Natural killer cell (primary cell): ENCODE measurements at regions not wholly inside any gene's neighbourhood (a gene's known extent, or its start where the extent isn't known, plus 50 kb on each side); places are given as distances from the start of the nearest gene placed in this dataset.

Experiments
- ATAC-seq, 3 donors: fragments of 150-1000 bp in 2 of 3; fragments of 200-7000 bp in 1 of 3; cut with Tn5 transposase; 1 replicate in 1 of 3; 2 replicates in 2 of 3; pipeline ENCODE4 v1.10.0; 2021; ENCODE audit warnings: mild to moderate bottlenecking in 2 of 3, moderate library complexity in 2 of 3
- DNase-seq, 2 donors: peaks; one replicate each; pipeline versions ENCODE4 v3.0.0 to v3.0.0-alpha.2; 2013 to 2021; ENCODE audit warnings: mixed read lengths in 1 of 2
- H3K27ac ChIP-seq: one replicate; pipeline ENCODE4 v1.5.1; 2013; ENCODE audit warnings: mild to moderate bottlenecking, low read length
- H3K27me3 ChIP-seq: one replicate; pipeline ENCODE4 v1.6.1; 2013; ENCODE audit warnings: low read length; ENCODE audit not compliant: control insufficient read depth, insufficient read depth
- H3K36me3 ChIP-seq: one replicate; pipeline ENCODE4 v1.6.1; 2013; ENCODE audit warnings: low read length; ENCODE audit not compliant: control insufficient read depth, insufficient read depth
- H3K4me1 ChIP-seq: one replicate; pipeline ENCODE4 v1.6.1; 2013; ENCODE audit warnings: low read length; ENCODE audit not compliant: control insufficient read depth, insufficient read depth
- H3K4me3 ChIP-seq: one replicate; pipeline ENCODE4 v1.5.1; 2013; ENCODE audit warnings: low read length
- H3K9me3 ChIP-seq: one replicate; pipeline ENCODE4 v1.6.1; 2013; ENCODE audit warnings: low read length; ENCODE audit not compliant: control insufficient read depth, insufficient read depth
- H3K27ac Mint-ChIP-seq, 2 donors: one replicate each; pipeline ENCODE4 v1.8.0; 2022; ENCODE audit warnings: mild to moderate bottlenecking in 2 of 2, mixed read lengths in 2 of 2, moderate library complexity in 1 of 2
- H3K27me3 Mint-ChIP-seq, 2 donors: one replicate each; pipeline ENCODE4 v1.8.0; 2022; ENCODE audit warnings: low read depth in 2 of 2, mixed read lengths in 2 of 2
- H3K36me3 Mint-ChIP-seq: one replicate; pipeline ENCODE4 v1.8.0; 2022; ENCODE audit warnings: mixed read lengths
- H3K4me1 Mint-ChIP-seq, 2 donors: one replicate each; pipeline ENCODE4 v1.8.0; 2022; ENCODE audit warnings: mixed read lengths in 2 of 2
- H3K4me3 Mint-ChIP-seq: one replicate; pipeline ENCODE4 v1.8.0; 2022; ENCODE audit warnings: mild to moderate bottlenecking, moderate library complexity, mixed read lengths
- H3K9me3 Mint-ChIP-seq, 2 donors: one replicate each; pipeline ENCODE4 v1.8.0; 2022; ENCODE audit warnings: mixed read lengths in 2 of 2
- CTCF ChIP-seq: fragments of 200-600 bp; IDR thresholded peaks from one replicate; pipeline ENCODE4 v1.8.0; 2022; ENCODE audit warnings: antibody characterized with exemption
- WGBS: methylation state at CpG from one replicate; pipeline ENCODE4 v1.1.7; 2013; ENCODE audit warnings: missing lambda C conversion rate; ENCODE audit not compliant: insufficient coverage; 5-methylcytosine and 5-hydroxymethylcytosine counted together
- intact Hi-C: fragments of 100-400 bp; cut with micrococcal nuclease; formaldehyde crosslinking; loops from one replicate; pipeline ENCODE4 v1.14.2; 2022

DNA sequence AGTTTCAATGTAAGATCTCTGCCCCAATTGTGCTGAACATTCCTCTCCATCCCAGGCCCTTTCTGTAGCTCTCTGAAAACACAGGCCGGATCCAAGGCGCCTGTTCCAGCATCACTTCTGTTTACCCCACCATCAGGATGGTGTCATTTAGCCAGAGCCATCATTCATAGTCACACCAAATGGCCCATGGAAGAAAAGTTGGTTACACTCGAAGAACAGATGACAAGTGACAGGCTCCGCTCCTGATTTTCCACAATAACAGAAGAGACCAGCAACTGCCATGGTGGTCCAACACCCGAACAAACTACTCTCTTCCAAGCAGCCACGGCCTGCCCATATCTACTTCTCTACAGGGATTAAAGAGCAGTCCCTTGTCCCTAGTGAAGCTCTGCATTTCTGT, 59.9 kb upstream of the PROX1 start:
- H3K4me1 Mint-ChIP-seq = no peaks in the 10 kb centered on the region
- ATAC-seq = no peak
- Histone ChIP-seq H3K4me1 (no peaks in the 10 kb centered on the region), H3K9me3 (no peaks in the 10 kb centered on the region), H3K27me3 (no peaks in the 10 kb centered on the region), H3K36me3 (no peaks in the 10 kb centered on the region), H3K4me3 (no peak overlapping the region), H3K27ac (no peak overlapping the region)
- no peak overlapping the region for H3K27ac Mint-ChIP-seq
- no peak for TF ChIP-seq CTCF
- intact Hi-C loops = no loop called here
- no peak overlapping the region for H3K4me3 Mint-ChIP-seq
- 82% methylated on average over 6 of the region's 6 CpGs for WGBS
- no peak for DNase-seq
- H3K27me3 Mint-ChIP-seq = no peaks in the 10 kb centered on the region
- H3K9me3 Mint-ChIP-seq = peaks cover 6 to 12% of the 10 kb centered on the region in 2 donors
- no peaks in the 10 kb centered on the region for H3K36me3 Mint-ChIP-seq

- Histone ChIP-seq H3K27ac (no peak overlapping the region), H3K4me3 (no peak overlapping the region), H3K36me3 (no peaks in the 10 kb centered on the region), H3K27me3 (no peaks in the 10 kb centered on the region), H3K9me3 (no peaks in the 10 kb centered on the region), H3K4me1 (no peaks in the 10 kb centered on the region)
- H3K36me3 Mint-ChIP-seq = no peaks in the 10 kb centered on the region
- no peaks in the 10 kb centered on the region for H3K27me3 Mint-ChIP-seq
- intact Hi-C loops = no loop called here
- H3K4me1 Mint-ChIP-seq = no peaks in the 10 kb centered on the region
- no peak for DNase-seq
- peaks cover 3 to 12% of the 10 kb centered on the region in 2 donors for H3K9me3 Mint-ChIP-seq
- no peak overlapping the region for H3K27ac Mint-ChIP-seq
- H3K4me3 Mint-ChIP-seq = no peak overlapping the region
- ATAC-seq = no peak
- no peak for TF ChIP-seq CTCF
Measured at GRCh38 chr1:213929398-213929797, 58.4 kb upstream of the PROX1 start.

DNA sequence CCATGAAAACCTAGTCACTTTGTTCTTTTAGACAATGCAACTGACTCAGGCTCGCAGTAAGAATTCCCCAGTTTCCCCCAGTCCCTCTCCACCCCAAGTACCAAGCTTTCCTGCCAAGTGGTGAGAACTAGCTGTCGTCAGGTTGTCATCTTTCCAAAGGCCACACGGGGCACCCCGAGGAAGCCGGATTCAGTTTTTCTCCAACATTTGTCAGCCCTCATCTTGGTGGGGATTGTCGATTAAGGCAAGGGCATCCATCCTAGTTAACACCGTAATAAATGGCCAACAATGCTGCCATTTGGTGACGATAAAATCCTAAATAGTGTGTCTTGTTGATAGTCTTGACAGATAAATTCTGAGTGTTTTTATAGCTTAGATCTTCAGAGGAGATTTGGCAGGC, 55.9 kb upstream of the PROX1 start:
- no peak for TF ChIP-seq CTCF
- no peak overlapping the region for H3K4me3 ChIP-seq
- no peak overlapping the region for H3K27ac Mint-ChIP-seq
- H3K4me3 Mint-ChIP-seq = no peak overlapping the region
- WGBS = 65% methylated on average over 8 of the region's 8 CpGs
- H3K36me3 ChIP-seq = no peaks in the 10 kb centered on the region
- intact Hi-C loops = no loop called here
- H3K27me3 Mint-ChIP-seq = no peaks in the 10 kb centered on the region
- no peaks in the 10 kb centered on the region for H3K9me3 ChIP-seq
- DNase-seq (no peak), ATAC-seq (no peak)
- no peaks in the 10 kb centered on the region for H3K4me1 ChIP-seq
- no peaks in the 10 kb centered on the region for H3K36me3 Mint-ChIP-seq
- H3K4me1 Mint-ChIP-seq = no peaks in the 10 kb centered on the region
- peaks cover 0 to 6% of the 10 kb centered on the region in 2 donors for H3K9me3 Mint-ChIP-seq
- no peaks in the 10 kb centered on the region for H3K27me3 ChIP-seq
- H3K27ac ChIP-seq = no peak overlapping the region

DNA sequence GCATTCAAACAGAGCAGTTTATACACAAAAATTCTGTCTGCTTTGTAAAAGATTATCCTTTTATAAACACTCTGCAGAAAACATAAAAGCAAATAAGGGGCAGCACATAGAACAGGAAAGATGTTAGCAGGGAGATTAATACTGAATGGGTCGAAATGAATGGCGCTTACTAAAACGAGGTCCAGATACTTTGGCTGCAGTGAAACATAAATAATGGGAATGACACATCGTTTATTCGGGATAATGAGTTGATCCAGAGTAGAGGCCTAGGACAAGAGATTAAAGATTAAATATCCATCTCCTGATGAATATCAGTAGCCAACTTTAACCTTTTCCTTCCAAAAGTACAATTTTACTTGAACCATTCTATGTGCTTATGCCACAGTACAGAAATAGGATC, 54.4 kb upstream of the PROX1 start:
- intact Hi-C loops = no loop called here
- Histone ChIP-seq H3K27me3 (no peaks in the 10 kb centered on the region), H3K9me3 (no peaks in the 10 kb centered on the region), H3K27ac (no peak overlapping the region), H3K4me3 (no peak overlapping the region), H3K36me3 (no peaks in the 10 kb centered on the region), H3K4me1 (no peaks in the 10 kb centered on the region)
- H3K27ac Mint-ChIP-seq = no peak overlapping the region
- no peaks in the 10 kb centered on the region for H3K36me3 Mint-ChIP-seq
- H3K27me3 Mint-ChIP-seq = no peaks in the 10 kb centered on the region
- no peak overlapping the region for H3K4me3 Mint-ChIP-seq
- no peak for DNase-seq
- TF ChIP-seq CTCF = no peak
- 84% methylated on average over 5 of the region's 5 CpGs for WGBS
- no peaks in the 10 kb centered on the region for H3K4me1 Mint-ChIP-seq
- H3K9me3 Mint-ChIP-seq = peaks cover 0 to 6% of the 10 kb centered on the region in 2 donors
- ATAC-seq = no peak
